GM19238 (cell line): ENCODE measurements at regions not wholly inside any gene's neighbourhood (a gene's known extent, or its start where the extent isn't known, plus 50 kb on each side); places are given as distances from the start of the nearest gene placed in this dataset.

Source experiments
- DNase-seq: peaks from one replicate; pipeline ENCODE4 v3.0.0; 2011; ENCODE audit warnings: low spot score; ENCODE audit not compliant: insufficient read length

GRCh38 chr15:39142500-39142899, 438.4 kb upstream of the THBS1 start:
- DNase-seq: no peak

- no peak for DNase-seq
These were observed 437.4 kb upstream of the THBS1 start for GRCh38 chr15:39143479-39143878.

- no peak for DNase-seq
These were observed 436.8 kb upstream of the THBS1 start for GRCh38 chr15:39144051-39144450.

- DNase-seq: no peak
These were observed 436.0 kb upstream of the THBS1 start for GRCh38 chr15:39144613-39145499.

DNA sequence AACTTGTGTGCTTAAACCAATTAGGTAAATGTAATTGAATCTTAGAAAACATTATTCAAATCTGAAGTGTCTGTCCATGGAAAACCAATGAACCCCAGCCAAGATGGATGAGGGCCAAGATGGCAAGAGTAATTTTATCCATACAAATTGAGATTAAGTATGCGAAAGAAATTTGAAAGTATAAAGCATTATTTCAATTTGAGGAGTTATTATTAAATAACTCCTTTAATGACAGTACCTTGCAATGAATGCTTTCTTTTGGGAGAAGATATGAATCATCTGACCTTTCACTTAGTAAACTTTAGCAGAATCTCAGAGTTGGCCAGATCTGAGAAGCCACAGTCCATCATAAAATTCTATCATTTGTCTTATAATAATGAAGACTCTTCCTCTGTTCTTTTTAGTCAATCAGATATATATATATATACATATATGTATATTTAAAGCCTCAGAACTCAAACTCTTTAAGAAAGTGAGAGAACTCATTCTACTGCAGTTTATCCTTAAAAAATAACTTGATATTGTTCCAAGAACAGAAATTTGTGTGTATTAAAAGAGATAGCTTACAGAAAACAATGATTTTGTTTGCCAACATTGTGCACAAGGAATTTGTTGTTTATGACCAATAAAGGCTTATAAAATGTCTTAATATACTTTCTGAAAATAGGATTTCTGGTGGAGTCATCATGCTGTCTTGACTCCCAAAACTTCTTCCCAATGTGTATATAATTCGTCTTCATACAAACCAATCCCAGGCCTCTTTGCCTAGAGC, 434.8 kb upstream of the THBS1 start:
- DNase-seq: no peak

DNA sequence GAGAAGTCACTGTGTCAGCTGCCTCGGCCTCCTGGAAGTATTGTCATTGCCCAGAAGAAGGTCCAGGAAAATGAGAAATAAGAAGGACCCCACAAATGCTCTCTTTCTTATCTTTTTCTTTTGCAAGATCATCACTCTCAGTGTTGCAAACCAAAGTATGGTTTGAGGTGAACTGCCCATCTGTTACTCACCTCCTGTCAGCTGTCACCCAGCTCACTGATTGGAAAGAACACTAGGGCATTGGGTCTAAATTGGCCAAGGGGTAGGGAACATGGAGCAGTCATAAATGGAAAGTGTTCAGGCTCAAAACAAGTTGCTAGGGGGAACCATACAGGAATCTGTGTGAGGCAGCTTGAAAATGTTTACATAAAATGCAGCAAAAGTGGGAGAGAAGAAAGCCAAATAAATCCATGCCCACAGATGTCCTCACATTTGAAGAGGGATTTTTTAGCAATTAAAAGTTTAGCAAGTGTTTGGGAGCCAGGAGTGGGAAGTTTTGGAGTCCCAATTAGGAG, 431.2 kb upstream of the THBS1 start:
- DNase-seq: no peak

- DNase-seq: no peak
These were observed 429.3 kb upstream of the THBS1 start for GRCh38 chr15:39151545-39151944.

DNA sequence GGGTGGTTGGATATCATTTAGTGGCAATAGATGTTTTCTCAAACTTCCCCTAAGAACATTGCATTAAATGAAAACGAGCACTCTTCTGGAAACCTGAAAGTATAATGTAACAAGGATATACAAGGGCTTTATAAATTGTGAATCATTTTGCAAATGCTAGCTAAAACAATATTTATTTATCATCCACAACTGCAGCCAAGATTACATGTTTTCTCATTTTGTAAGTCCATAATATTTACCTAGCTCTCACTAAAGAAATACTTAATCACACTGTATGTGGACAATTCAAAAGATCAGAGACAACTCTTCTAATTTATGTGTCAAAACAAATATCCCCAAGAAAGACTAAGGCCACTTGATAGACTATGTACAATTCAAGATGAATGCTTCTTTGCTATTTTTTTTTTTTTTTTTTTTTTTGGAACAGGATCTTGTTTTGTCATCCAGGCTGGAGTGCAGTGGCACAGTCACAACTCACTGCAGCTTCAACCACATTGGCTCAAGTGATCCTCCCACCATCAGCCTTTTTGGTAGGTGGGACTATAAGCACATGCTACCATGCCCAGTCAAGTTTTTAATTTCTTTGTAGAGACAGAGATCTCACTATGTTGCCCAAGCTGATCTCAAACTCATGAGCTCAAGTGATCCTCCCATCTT, 427.7 kb upstream of the THBS1 start:
- DNase-seq: no peak

GRCh38 chr15:39153716-39154115, 427.2 kb upstream of the THBS1 start:
- no peak for DNase-seq

GRCh38 chr15:39154227-39154638, 426.6 kb upstream of the THBS1 start:
- DNase-seq: no peak

GRCh38 chr15:39154776-39155175, 426.1 kb upstream of the THBS1 start:
- no peak for DNase-seq

DNA sequence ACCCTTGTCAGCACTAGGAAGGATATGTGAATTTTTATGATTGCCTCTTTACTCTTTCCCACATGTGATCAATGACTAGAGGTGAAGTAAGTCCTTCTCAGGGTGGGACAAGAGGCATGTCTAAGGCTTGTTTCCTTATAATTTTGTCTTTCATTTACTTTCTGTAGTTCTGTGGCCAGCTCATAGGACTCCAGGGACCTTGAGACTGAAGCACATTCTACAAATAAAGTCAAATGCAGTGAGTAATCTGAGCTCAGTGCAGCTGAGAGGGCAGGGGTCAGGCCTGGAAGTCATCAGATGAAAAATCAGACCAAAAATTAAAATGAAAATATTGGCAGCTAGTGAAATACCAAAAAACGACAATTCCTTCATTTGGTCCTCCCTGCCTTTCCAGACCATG, 424.7 kb upstream of the THBS1 start:
- no peak for DNase-seq

DNA sequence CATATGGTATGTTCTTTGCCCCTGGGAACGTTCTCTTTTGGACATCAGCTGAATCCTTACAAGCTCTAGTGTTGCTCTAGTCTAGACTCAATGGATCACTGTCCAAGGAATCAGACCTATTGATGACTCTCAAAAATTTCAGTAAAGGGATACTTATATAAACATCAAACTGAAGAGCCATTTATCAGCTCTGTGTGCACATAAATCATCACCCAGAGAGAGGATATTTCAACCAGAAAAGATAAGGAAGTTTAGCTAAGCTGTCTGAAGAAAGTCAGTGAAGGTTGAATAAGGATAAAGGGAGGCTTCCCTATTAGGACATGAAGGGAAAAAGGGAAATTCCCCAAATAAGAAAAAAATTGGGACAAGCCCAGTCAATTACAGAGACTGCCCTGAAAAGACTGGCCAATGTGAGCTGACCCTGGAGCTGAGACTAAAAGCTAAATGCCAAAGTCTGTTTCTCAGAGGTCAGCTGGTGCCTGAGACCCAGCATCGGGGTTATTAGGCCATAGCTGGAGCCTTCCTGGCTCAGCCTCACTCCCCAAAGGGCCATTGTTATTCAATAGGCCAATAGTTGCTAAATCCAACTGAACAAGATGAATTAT, 424.1 kb upstream of the THBS1 start:
- DNase-seq: no peak

DNA sequence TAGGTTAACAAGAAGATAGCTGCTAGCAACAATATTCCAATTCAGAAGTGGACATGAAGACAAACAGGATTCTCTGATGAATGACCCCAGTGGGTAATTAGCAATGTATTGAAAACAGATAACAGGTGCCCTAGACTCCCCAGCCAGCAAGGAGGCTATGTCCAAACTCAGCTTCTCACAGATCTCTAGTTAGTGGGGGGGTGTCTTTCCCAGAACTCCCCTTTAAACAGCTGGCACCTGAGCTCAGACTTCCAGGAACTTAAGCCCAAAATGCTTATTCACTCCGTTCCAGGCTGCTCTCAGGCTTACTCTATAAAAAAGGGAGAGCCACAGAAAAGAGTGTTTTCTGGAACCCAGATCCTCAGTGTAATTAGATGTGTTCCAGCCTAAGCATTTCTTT, 423.0 kb upstream of the THBS1 start:
- DNase-seq: no peak

- no peak for DNase-seq
These were observed 421.0 kb upstream of the THBS1 start for GRCh38 chr15:39159833-39160232.

GRCh38 chr15:39161096-39161495, 419.8 kb upstream of the THBS1 start:
- no peak for DNase-seq

- no peak for DNase-seq
These were observed 415.7 kb upstream of the THBS1 start for GRCh38 chr15:39165020-39165706.

GRCh38 chr15:39167164-39168058, 413.5 kb upstream of the THBS1 start:
- no peak for DNase-seq

GRCh38 chr15:39171944-39172368, 408.9 kb upstream of the THBS1 start:
- DNase-seq: no peak
